Activated T-cell treated with anti-CD3 and anti-CD28 coated beads for 1 hour (primary cell): ENCODE measurements at regions not wholly inside any gene's neighbourhood (a gene's known extent, or its start where the extent isn't known, plus 50 kb on each side); places are given as distances from the start of the nearest gene placed in this dataset.
"Not testable (repeated sequence)": the region's sequence is repeated elsewhere in the genome, so short reads cannot be mapped to it uniquely, and the experiment has no call there.

Experiments used
- DNase-seq: peaks from one replicate; pipeline ENCODE4 v3.0.0-alpha.2; 2020; ENCODE audit warnings: low read depth

DNA sequence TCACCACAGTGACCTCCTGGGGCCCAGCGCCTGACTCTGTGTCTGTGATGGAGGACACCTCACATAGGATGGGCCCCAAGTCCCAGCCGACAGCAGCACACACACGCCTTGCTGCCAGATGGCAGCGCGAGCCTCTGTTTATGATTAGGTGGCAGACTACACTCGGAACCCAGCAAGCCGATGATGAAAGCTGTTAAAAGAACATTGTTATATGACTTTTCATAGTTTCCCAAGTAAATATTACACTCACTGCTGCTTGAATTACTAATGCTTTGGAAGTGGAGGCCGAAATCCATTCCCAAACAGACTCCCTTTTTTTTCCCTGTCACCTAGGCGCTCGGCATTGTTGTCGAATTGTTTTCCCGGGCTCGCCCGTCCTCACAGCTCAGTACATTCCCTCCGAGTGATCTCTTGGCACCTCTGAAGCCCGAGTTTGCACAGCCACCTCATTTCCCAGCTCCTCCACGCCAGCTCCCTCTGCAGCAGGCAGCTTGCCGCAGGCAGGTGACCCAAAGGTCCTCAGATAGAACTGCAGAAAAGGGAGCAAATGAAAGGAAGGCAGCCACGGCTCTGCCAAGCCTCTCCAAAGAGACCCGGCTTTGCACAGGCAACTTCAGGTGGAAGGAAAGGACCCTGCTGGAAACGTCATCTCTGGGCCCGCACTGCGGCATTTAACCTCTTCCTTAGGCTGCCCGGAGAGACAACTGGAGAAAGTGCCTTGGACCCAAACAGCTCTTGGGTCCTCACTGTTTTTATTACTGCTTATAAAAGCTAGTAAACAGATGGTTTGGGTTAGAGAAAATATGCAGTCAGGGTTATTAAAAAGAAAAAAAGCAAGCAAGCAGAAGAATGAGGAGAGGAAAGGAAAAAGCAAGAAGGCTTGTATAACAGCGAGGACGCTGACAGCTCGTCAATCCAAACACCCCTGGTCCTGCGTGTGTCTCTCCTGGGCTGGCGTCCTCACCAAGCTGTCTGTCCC is 72.2 kb upstream of the SLC25A33 start:
- DNase-seq: no peak

- not testable (repeated sequence) for DNase-seq
Observed at GRCh38 chr1:9469882-9470281, 69.4 kb upstream of the SLC25A33 start.

DNA sequence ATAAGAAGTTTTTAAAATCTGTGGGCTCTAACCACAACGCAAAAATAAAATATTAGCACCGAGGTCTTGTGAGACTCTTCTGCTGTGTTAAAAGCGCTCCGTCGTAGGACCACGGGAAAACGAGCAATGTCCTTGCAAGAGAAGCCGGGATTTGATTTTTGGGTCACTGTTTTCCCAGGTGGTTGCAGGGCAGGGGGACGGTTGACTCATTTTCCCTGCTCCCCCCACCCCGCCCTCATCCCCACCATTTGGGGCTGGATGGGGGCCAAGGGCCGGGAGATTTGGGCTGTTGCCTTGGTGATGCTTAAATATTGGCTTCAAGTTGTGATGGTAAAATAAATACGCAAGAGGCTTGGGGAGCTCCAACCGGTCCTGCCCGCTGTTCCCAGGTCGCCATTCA is 67.6 kb upstream of the SLC25A33 start:
- no peak for DNase-seq

GRCh38 chr1:9472386-9473031 is 66.8 kb upstream of the SLC25A33 start:
- no peak for DNase-seq

DNA sequence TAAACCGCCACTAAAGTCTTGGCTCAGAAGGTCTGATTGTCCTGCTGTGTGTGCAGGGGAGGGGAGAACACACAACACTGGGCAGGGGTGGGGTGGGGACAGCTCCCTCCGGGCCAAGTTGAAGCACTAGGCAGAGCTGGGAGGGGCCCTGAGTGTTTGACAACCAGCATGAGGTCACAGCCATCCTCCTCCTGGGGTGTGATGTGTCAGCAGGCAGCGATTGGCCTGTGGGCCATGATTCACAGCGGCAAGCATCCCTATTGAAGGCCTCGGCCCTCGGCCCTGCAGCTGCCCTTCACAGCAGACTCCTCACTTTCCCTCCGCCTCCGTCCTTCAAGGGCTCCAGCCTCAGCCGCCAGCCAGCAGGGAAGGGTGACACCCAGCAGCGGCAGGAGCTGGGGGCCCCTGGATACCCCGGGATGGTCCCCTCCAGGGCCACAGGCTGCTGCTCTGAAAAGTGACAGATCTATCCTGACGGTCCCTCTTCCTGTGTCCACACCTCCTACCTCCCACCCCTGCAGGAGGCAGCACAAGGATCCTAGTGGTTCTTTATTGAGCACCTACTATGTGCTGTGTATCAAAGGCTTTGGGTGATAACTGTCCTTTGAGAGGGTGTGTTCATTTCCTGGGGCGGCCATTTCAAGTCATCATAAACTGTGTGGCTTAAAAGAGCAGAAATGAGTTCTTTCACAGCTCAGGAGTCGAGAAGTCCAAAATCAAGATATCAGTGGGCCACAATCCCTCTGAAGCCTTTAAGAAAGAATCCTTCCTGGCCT is 66.0 kb upstream of the SLC25A33 start:
- no peak for DNase-seq

DNA sequence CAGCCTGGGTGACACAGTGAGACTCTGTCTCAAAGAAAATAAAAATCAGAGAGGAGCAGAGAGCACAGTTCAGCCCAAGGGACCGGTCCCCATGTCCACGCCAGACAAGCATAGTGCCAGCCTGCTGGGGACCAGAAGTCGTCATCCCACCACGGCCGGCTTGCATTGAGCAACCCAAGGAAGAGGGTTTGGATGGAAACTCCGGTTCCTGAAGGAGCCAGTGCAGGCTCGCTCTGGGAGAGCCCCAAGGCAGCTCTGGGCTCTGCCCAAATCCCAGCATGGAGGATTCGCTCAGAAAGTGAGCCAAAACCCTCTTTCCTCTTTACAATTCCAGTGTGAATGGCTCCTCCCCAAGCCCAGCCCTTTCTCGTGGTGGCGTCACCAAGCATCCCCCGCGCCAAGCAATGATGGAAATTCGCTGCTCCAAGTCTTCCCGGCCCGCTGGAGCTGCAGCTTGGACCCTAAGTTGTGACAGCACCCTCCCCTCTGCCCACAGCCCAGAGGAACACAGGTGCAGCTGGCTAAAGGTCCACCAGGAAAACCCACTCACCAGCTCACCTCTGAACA is 64.1 kb upstream of the SLC25A33 start:
- DNase-seq: no peak

- no peak for DNase-seq
Observed at GRCh38 chr1:9476790-9477463, 62.3 kb upstream of the SLC25A33 start.

GRCh38 chr1:9477535-9477934 is 61.7 kb upstream of the SLC25A33 start:
- no peak for DNase-seq

DNA sequence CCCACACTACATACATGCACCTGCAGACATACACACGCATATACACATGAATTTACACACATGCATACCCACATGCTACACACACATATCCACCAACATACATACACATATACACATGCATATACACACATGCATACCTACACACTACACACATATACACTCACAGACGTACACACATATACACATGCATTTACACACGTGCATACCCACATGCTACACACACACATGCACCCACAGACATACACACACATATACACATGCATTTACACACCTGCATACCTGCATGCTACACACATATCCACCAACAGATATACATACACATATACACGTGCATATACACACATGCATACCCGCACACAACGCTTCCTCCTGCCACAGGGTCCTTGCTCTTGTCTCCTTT is 61.2 kb upstream of the SLC25A33 start:
- DNase-seq: no peak

GRCh38 chr1:9481048-9481447 is 58.2 kb upstream of the SLC25A33 start:
- DNase-seq: no peak

DNA sequence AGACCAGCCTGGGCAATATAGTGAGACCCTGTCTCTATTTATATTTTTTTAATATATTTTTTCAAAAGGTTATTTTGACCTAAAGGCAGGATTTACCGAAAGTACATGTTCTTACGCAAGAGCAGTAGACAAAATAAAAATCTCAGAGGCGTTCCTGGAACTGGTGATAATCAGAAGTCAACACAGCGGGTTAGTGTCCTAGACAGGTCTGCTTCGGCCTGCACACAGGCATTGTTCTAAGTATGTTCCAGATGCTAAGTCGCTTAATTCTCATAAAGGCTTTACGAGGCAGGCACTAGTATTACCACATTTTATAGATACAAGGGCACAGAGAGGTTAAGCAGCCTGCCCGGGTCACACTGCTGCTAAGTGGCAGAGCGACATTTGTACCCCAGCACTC is 56.9 kb upstream of the SLC25A33 start:
- DNase-seq: no peak

DNA sequence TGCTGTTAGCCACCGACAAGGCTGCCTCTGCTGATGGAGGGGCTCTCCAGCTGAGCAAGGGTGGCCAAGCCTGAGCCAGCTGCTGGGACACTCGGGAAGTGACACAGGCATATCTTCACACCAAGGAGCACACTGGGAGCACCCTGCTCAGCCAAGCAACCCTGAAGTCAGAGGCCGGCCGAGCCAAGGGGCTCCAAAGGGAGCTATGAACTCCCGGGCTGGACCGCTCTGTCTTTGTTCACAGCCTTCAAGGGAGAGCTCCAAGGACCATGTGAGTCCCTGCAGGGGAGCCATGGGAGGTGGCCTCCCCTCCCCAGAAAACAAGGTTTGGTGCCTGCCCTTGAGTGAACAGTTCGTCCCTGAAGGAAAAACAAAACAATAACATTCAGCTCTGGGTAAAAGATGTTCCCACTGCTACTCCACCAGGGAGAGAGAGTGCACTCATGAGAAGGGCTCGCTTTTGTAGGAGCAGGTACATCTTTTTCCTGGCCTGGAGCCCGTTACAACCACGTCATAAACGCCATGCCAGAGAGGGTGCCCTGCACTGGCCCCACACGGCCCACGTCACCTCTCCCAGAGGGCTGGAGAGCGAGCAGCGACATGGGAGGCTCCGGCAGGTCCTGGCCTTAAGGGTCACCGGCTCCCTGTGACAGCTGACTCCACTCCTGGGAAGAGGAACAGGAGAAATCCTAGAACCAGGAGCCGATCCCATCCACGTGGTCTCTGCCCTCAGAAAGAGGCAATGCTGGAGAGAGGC is 56.3 kb upstream of the SLC25A33 start:
- DNase-seq: no peak

DNA sequence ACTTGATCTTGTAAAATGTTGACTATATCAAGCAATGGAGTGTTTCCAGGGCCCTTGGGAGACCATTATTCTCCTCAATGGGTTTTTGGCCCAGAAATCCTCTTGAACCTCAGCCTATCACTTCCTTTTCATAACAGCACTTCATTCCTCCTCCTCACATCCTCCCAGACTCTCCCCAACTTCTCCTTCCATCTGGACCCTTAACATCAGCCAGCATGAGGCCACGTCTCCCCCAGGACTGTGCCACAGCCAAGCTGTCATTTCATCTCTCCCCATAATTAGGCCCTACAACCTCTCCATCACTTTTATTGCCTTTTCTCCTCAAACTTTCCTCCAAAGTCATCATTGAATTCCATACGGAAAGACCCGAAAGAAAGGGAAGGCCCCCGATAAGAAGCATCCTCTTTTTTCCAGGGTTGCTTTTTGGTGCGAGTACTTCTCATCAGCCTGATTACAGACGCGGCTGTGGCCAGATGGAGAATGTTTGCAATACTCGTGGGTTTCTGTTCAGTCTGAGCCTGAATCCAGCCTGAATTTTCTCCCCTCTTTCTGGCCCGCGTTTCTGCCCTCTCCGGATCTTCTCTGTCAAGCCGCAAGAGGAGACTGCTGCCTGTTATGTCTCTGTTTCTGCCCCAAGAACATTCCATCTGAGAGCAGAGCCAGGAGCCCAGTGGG is 52.7 kb upstream of the SLC25A33 start:
- DNase-seq: no peak
